ENCODE measurements at regions not wholly inside any gene's neighbourhood (a gene's known extent, or its start where the extent isn't known, plus 50 kb on each side); places are given as distances from the start of the nearest gene placed in this dataset.

GRCh38 chr6:95785785-95786184, 208.4 kb downstream of the MANEA start:
- no peaks in the 10 kb centered on the region for H3K36me3 ChIP-seq (ENCODE audit: low read length)
- H3K9ac ChIP-seq (ENCODE audit: low read length): no peak overlapping the region
- no peaks in the 10 kb centered on the region for H3K27me3 ChIP-seq (ENCODE audit: low read length)
- no peak overlapping the region for H3K27ac ChIP-seq (ENCODE audit: low read depth, low read length)
- H3F3A ChIP-seq (ENCODE audit: insufficient read depth): no peaks in the 10 kb centered on the region
- no peaks in the 10 kb centered on the region for H3K79me2 ChIP-seq (ENCODE audit: insufficient read depth, low read length)
- no peak overlapping the region for H3K4me2 ChIP-seq (ENCODE audit: low read depth, low read length, poor library complexity, severe bottlenecking)
- H4K20me1 ChIP-seq (ENCODE audit: low read depth, low read length): no peaks in the 10 kb centered on the region
- no peak overlapping the region for H3K4me3 ChIP-seq (ENCODE audit: insufficient read depth, low read length, poor library complexity, severe bottlenecking)
- H3K9me2 ChIP-seq (replicated peaks; ENCODE audit: insufficient read depth, low read length): no peaks in the 10 kb centered on the region
- H2AFZ ChIP-seq (ENCODE audit: low read depth, low read length, severe bottlenecking): no peak overlapping the region
- H3K9me3 ChIP-seq (ENCODE audit: insufficient read depth, low read length): no peaks in the 10 kb centered on the region
- TF ChIP-seq, protein P1, sequence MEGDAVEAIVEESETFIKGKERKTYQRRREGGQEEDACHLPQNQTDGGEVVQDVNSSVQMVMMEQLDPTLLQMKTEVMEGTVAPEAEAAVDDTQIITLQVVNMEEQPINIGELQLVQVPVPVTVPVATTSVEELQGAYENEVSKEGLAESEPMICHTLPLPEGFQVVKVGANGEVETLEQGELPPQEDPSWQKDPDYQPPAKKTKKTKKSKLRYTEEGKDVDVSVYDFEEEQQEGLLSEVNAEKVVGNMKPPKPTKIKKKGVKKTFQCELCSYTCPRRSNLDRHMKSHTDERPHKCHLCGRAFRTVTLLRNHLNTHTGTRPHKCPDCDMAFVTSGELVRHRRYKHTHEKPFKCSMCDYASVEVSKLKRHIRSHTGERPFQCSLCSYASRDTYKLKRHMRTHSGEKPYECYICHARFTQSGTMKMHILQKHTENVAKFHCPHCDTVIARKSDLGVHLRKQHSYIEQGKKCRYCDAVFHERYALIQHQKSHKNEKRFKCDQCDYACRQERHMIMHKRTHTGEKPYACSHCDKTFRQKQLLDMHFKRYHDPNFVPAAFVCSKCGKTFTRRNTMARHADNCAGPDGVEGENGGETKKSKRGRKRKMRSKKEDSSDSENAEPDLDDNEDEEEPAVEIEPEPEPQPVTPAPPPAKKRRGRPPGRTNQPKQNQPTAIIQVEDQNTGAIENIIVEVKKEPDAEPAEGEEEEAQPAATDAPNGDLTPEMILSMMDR (IDR thresholded peaks at IDR 0.05; ENCODE audit: insufficient read depth, low read length, poor library complexity, severe bottlenecking): no peak
- no peak for TF ChIP-seq EZH2phosphoT487 (conservative IDR thresholded peaks at IDR 0.05; ENCODE audit: low read length)

- H3F3A ChIP-seq (ENCODE audit: insufficient read depth): no peaks in the 10 kb centered on the region
- H3K36me3 ChIP-seq (ENCODE audit: low read length): no peaks in the 10 kb centered on the region
- TF ChIP-seq, protein P1 (IDR thresholded peaks at IDR 0.05; ENCODE audit: insufficient read depth, low read length, poor library complexity, severe bottlenecking): no peak
- TF ChIP-seq EZH2phosphoT487 (conservative IDR thresholded peaks at IDR 0.05; ENCODE audit: low read length): no peak
- H3K4me3 ChIP-seq (ENCODE audit: insufficient read depth, low read length, poor library complexity, severe bottlenecking): no peak overlapping the region
- H3K79me2 ChIP-seq (ENCODE audit: insufficient read depth, low read length): no peaks in the 10 kb centered on the region
- H3K9me3 ChIP-seq (ENCODE audit: insufficient read depth, low read length): no peaks in the 10 kb centered on the region
- H2AFZ ChIP-seq (ENCODE audit: low read depth, low read length, severe bottlenecking): no peak overlapping the region
- no peaks in the 10 kb centered on the region for H3K27me3 ChIP-seq (ENCODE audit: low read length)
- no peak overlapping the region for H3K9ac ChIP-seq (ENCODE audit: low read length)
- H3K4me2 ChIP-seq (ENCODE audit: low read depth, low read length, poor library complexity, severe bottlenecking): no peak overlapping the region
- H3K27ac ChIP-seq (ENCODE audit: low read depth, low read length): no peak overlapping the region
- H3K9me2 ChIP-seq (replicated peaks; ENCODE audit: insufficient read depth, low read length): no peaks in the 10 kb centered on the region
- no peaks in the 10 kb centered on the region for H4K20me1 ChIP-seq (ENCODE audit: low read depth, low read length)
Measured at GRCh38 chr6:95786802-95787201, 209.5 kb downstream of the MANEA start.

- no peak overlapping the region for H3K9ac ChIP-seq (ENCODE audit: low read length)
- no peaks in the 10 kb centered on the region for H3F3A ChIP-seq (ENCODE audit: insufficient read depth)
- H3K4me3 ChIP-seq (ENCODE audit: insufficient read depth, low read length, poor library complexity, severe bottlenecking): no peak overlapping the region
- H3K79me2 ChIP-seq (ENCODE audit: insufficient read depth, low read length): no peaks in the 10 kb centered on the region
- no peaks in the 10 kb centered on the region for H3K9me2 ChIP-seq (replicated peaks; ENCODE audit: insufficient read depth, low read length)
- TF ChIP-seq, protein P1 (IDR thresholded peaks at IDR 0.05; ENCODE audit: insufficient read depth, low read length, poor library complexity, severe bottlenecking): no peak
- no peak for TF ChIP-seq EZH2phosphoT487 (conservative IDR thresholded peaks at IDR 0.05; ENCODE audit: low read length)
- H3K27ac ChIP-seq (ENCODE audit: low read depth, low read length): no peak overlapping the region
- no peaks in the 10 kb centered on the region for H3K27me3 ChIP-seq (ENCODE audit: low read length)
- no peak overlapping the region for H2AFZ ChIP-seq (ENCODE audit: low read depth, low read length, severe bottlenecking)
- H4K20me1 ChIP-seq (ENCODE audit: low read depth, low read length): no peaks in the 10 kb centered on the region
- H3K36me3 ChIP-seq (ENCODE audit: low read length): no peaks in the 10 kb centered on the region
- H3K9me3 ChIP-seq (ENCODE audit: insufficient read depth, low read length): no peaks in the 10 kb centered on the region
- no peak overlapping the region for H3K4me2 ChIP-seq (ENCODE audit: low read depth, low read length, poor library complexity, severe bottlenecking)
Measured at GRCh38 chr6:95790787-95791186, 213.5 kb downstream of the MANEA start.

Data from SU-DHL-6 (cell line).